PC-9 (cell line): ENCODE measurements at regions not wholly inside any gene's neighbourhood (a gene's known extent, or its start where the extent isn't known, plus 50 kb on each side); places are given as distances from the start of the nearest gene placed in this dataset.

Experiments used
- CTCF ChIP-seq: fragments of 200-600 bp; sonication (generic); conservative IDR thresholded peaks from 2 replicates; pipeline ENCODE4 v1.6.1; 2017; ENCODE audit warnings: mixed run types, antibody characterized with exemption, mild to moderate bottlenecking, moderate library complexity
- EZH2 ChIP-seq: fragments of 200-600 bp; sonication (generic); IDR thresholded peaks from 2 replicates; pipeline ENCODE4 v1.8.0; 2017; ENCODE audit warnings: antibody characterized with exemption, low read depth

GRCh38 chr4:129336457-129337227 lies 240.7 kb downstream of the C4orf33 start:
- TF ChIP-seq CTCF (no peak), EZH2 (no peak)
